ENCODE measurements at regions not wholly inside any gene's neighbourhood (a gene's known extent, or its start where the extent isn't known, plus 50 kb on each side); places are given as distances from the start of the nearest gene placed in this dataset.

GRCh38 chr16:62089715-62090114 lies 53.5 kb upstream of the CDH8 start:
- H3K4me3 Mint-ChIP-seq: no peak overlapping the region
- intact Hi-C loops (cut with micrococcal nuclease): no loop called here
- no peaks in the 10 kb centered on the region for H3K9me3 Mint-ChIP-seq
- H3K27ac Mint-ChIP-seq: no peak overlapping the region
- H3K4me1 Mint-ChIP-seq (ENCODE audit: low read depth): no peaks in the 10 kb centered on the region
- H3K27me3 Mint-ChIP-seq: no peaks in the 10 kb centered on the region
- H3K36me3 Mint-ChIP-seq (ENCODE audit: low read depth): no peaks in the 10 kb centered on the region

GRCh38 chr16:62088731-62089410 lies 52.6 kb upstream of the CDH8 start:
- Mint-ChIP-seq H3K36me3 (ENCODE audit: low read depth) (no peaks in the 10 kb centered on the region), H3K4me1 (ENCODE audit: low read depth) (no peaks in the 10 kb centered on the region), H3K9me3 (no peaks in the 10 kb centered on the region), H3K27ac (no peak overlapping the region), H3K27me3 (no peaks in the 10 kb centered on the region), H3K4me3 (no peak overlapping the region)
- intact Hi-C loops (cut with micrococcal nuclease): no loop called here
